NCI-H146 treated with DMSO at 0.1 percent for 48 hours (cell line): ENCODE measurements at regions not wholly inside any gene's neighbourhood (a gene's known extent, or its start where the extent isn't known, plus 50 kb on each side); places are given as distances from the start of the nearest gene placed in this dataset.

Experiments
- DNase-seq: peaks from one replicate; lab custom pipeline; 2025; ENCODE audit not compliant: unreplicated experiment; lab: John Stamatoyannopoulos, UW

DNA sequence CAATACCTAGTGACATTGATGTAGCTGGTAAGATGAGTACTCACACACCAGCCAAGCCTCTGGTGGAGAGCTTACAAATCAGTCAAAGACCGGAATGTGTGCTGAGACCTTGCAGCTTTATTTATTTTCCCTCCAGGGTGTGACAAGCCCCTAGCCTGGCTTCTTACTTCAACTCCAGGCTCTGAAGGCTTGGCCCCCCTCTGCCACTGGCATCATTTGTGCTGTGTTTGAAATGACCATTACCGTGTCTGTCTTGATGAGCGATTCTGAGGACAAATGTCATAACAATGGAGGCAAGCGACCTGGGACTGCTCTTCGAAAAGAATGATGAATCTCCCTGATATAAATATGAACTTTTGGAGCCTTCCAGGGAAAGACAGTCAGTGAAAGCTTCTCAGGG lies 749.9 kb upstream of the HS6ST1 start:
- DNase-seq = no peak

DNA sequence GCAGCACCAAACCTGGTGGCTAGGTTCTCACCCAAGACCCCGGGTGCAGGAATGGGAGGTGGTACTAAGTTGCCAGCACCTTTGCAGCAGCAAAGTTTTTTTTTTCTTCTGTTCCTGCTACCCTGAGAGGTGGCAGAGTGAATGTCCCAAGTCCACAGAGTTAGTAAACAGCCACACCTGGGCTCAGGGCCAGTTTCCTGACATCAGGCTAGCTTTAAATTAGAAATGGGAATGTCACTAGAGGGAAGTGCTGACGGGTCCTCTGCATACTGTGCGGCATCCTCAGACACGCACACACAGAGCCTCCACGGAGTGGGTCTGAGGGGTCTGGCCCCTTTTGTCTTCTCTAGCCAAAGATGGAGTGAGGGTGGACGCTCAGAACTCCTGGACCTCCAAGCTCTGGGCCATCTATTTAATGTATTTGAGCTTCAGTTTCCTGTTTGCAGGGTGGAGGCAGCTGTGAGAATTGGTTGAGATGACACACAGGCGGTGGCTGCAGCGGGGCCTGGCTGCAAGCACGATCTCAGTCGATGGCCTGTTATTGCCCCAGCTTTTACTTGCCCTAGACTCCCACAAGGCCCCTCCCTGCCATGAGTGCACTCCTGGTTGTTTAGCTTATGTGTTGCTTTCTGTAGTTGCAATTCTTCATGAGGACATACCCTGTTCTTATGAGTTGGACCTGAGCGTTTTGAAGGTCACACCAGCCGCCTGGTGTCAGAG lies 751.4 kb upstream of the HS6ST1 start:
- no peak for DNase-seq

DNA sequence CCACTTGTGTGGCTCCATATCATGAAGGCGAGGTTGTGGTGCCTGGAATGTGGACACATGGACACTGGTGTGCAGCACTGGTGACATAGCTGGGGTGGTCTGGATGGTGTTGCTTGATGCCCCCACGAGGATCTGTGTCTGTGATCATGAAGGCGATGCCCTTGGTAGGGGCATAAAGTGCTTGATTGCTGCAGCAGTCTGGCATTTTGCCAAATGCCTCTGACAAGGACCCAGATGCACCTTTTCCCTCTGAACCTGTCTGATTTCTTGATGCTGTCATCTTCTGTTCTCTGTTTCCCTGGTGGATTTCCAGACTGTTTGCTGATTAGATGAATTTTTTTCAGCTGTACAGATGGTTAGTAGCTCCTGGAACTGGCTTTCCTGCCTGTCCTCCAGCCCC lies 752.0 kb upstream of the HS6ST1 start:
- DNase-seq = no peak

DNA sequence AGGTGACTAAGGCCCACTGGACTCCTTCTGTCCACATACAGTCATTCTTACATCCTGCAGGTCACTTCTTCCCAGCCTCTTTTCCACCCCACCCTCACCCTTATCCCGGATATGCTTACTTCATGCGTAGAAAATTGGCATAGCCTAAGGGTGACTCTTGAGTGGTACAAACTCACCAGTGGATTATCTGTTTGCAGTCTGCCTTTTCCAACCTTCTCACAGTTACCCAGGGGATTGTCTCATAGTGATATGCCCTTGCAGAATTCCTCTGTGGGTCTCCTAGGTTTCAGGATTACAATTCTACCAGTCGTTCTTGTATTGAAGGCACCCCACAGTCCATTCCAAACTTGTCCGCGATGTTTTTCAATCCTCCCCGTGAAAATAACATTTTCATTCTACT lies 752.9 kb upstream of the HS6ST1 start:
- no peak for DNase-seq

DNA sequence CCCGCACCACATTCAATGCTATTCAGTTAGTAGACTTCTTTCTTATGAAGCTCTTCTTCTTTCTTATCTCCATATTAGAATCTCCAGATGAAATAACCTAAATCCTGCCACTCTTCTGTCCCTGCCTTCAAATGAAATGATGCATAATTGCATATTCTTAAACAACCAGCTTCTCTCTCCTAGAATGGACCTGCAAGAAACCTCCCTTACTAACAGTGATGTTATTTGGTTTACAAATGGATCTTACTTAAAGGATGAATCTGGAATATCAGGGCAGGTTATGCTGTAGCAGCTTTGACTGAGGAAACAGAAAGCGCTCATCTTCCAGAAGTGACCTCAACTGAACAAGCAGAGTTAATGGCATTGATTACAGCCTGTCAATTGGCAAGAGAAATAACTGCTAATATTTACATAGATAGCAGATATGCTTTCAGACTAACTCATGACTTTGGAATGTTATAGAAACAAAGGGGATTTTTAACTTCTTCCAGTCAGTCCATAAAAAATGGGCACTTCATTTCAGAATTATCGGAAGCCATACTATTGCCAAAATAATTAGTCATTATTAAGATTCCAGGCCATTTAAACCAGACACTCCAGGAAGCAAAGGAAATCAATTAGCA lies 755.7 kb upstream of the HS6ST1 start:
- no peak for DNase-seq

DNA sequence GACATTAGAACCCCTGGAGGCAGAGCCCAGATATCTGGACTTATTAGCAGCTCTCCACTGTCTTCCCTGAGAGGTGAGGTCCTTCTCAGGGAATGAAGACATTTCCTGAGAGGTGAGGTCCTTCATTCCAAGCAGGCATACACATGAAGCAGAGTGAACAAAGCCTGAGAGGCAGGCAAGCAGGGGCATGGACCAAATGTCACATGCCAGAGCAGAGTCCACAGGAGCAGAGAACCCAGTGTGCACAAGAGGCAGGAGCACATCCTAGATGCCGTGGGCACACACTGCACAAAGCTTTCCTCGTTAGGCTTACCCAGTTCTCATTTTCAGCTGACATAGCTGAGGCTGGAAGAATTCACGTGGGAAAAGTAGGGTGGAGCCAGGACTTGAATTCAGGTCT lies 759.9 kb upstream of the HS6ST1 start:
- no peak for DNase-seq

DNA sequence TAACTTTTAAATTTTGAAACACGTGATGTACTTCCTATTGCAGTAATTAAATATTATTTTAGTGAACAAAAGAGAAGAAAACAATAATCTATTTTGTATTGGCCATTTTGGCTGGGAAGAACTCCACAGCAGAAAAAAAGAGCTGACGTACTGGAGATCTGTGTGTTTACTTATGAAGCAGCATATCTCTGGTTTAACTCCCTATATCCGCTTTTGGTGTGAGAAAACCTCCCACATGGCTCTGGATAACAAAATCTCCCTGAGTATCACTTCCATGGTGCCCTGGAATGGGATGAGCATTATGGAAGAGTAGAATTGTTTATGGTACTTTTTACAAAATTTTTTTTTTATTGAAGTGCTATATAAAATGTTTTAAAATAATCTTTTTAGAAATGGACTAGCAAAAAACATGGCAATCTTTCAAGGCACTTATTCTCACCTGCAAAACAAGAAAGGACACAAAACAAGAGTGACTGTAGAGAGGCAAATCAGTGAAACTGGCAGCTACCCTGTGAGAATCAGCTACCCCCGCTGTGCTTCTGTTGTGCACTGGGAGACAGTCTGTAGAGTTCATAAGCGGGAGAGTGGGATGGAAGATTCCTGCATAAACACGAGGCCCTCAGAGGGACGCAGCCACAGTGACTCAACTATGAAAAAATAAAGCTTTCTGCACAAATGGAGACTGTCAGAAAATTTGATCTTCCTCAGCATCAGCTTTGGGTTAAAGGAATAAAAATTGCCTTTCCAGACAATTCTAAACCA lies 762.2 kb upstream of the HS6ST1 start:
- DNase-seq = no peak

DNA sequence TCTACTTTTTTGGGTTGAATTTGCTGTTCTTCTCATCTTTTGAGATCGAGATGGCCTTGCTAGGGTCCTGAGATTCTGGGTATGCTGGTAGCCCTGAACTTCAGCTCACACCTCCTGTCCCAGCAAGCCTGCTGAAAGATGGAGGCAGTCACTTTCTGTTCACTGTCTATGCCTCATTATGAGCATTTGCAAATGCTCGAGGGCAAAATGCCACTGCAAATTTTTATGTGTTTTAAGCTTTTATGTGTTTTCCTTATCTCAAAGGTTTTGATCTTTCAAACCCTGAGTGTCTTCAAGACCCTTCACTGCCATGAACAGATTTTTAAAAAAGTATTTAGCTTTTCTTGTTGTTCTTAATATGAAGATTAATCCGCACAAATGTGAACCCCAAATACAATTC lies 766.7 kb upstream of the HS6ST1 start:
- no peak for DNase-seq

DNA sequence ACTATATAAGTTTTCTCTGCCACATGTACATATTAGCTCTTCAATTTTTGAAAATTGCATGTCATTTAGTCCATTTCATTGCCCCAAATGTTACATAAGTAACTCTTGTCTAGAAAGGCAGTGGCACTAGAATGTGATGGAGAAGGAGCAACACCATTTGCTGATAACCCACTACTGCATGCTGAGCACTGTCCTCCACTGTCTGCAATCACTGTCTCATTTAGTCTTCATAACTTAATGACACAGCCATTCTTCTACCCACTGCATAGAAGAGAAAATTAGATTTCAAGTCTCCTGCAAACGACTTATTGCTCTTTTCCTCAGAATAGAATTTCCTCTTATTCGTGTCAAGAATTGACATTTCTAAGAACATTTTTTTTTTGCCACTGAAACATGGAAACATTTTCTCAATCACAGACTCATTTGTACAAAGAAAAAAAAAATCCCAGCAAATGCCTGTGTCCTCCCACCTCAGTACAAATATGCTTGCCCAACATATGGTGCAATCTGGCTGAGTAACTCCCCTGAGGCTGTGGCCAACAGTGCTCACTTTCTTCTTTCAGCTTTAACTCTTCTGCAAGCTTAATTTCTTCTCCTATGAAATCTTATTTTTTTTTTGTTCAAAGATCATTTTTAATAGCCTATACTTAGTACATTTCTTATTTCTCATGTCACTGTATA lies 768.6 kb upstream of the HS6ST1 start:
- DNase-seq = no peak

DNA sequence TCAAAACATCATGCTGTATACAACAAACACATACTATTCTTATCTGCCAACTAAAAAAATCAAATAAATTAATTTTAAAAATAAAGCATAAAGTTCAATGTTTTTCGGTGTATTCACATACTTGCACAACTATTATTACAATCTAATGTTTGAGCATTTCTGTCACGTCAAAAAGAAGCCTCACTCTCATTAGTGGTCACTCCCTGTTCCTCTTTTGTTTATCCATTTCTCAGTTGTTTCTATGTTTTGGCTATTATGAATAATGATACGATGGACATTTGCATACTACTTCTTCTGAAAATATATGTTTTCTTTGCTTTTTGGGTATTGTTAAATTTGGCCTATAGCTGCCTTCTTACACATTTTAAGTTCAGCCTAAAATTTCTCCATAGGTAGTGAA lies 773.0 kb upstream of the HS6ST1 start:
- no peak for DNase-seq

DNA sequence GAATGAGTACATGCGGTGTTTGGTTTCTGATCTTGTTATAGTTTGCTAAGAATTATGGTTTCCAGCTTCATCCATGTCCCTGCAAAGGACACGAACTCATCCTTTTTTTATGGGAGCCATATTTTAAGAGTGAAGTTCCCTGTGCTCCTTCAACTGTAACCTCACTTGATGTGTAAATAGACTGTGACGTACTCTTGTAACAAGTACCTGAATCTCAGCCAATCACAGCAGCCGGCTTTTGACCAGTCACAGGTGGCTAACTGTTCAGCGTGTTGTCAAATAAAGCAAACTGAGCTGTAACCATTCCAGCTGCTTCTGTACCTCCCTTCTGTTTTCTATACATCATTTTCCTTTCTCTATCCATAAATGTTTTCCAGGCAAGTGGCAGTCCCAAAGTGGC lies 774.3 kb upstream of the HS6ST1 start:
- no peak for DNase-seq

DNA sequence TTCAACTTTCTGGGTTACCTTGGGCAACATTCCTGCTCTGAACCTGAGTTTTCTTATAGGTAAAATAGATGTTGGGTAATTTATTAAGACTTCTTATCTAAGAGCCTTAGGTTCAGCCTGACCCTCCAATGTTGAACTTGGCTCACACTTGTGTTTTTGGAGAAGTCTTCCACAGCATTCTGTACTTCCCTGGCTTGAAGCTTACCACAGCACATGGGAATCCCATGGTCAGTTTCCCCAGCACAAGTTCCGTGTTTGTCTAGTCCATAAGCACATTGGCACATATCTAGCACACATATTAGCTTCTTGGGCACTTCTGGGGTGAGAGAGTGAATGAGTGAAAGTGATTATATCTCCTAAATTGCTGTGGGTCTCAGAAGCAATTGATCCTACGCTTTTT lies 782.5 kb upstream of the HS6ST1 start:
- DNase-seq = no peak

DNA sequence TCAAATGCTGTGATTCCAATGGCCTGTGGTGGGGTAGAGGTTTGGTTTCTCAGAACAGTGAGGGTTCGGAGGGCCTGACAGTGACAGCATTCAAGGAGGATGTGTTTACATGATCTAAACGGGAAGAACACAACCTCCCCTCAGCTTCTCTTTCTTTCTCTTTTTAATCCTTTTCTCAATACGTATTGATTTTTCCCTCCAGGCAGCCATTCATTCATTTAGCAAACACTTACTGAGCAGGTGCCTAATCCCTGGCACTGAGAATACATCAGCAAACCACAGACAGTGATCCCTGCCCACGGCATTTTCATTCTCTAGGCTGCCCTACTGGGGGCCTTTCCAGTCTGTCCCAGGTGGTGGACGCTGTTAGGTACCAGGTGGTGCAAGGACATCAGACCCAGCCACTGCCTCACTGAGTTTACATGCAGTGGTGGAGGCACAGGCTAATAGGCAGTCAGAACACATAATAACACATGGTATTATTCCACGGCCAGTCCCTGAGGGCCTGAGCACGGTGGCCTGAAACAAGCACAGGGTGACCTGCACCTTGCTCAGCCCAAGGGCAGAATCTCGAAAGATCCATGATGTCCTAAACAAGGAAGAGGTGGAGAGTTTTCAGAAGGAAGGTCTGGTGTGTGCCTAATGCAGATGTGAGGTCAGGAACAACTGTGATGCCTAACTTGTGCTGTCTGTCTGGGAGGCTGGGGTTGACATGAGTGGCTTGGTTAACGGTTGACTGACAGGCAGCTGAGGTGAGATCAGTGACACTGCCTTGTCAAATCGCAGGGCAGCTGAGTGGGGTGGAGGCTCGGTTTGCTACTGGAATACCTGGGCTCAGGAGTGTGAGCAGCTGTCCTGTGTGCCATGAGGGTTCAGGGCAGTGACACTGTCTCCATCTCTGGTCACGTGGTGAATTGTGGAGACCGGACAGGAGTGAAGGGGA lies 785.5 kb upstream of the HS6ST1 start:
- DNase-seq = peak; percentile 47

DNA sequence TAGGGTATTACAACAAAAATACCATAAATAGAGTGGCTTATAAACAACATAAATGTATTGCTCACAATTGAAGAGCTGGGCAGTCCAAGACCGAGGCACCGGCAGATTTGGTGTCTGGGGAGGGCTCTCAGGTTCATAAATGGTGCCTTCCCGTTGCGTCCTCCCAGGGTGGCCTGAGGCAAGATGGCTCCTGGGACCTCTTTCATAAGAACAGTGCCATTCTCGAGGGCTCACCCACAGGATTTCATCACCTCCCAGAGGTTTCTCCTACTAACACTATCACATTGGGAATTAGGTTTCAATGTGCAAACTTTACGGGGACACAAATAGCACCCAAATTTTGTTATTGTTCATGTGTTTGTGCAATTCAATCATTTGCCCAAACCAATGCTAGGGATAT lies 793.5 kb upstream of the HS6ST1 start:
- DNase-seq = no peak

DNA sequence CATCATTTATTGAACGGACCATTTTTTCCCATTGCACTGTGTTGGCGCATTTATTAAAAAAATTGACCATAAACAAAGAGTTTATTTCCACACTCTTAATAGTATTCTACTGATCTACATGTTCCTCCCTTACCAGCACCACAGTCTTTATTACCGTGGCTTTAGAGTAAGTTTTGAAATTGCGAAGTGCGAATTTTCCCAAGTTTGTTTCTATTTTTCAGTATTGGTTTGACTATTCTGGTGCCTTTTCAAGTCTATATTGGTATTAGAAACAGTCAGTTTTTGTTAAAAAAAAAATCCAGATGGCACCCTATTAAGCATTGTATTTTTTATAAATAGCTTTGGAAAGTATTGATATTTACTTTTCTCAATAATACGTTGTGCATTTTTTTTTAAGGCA lies 795.1 kb upstream of the HS6ST1 start:
- DNase-seq = no peak

DNA sequence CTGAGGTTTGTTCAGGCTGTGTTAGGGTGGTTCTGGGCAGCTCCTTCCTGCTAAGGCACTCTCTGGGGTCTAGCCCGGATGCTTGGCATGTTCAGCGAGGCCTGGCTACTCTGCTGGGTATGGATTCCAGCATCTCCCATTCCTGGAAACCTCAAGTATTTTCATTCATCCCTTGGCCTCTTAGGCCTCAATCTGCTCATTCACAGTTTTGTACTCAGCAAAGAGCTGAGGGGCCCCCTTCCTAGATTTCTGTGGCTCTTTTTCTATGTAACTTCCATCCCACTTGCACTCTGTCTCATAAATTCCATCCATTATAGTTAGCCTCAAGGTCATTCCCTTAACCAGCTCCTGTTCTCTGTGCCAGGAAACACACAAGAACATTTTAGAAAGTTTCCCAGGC lies 798.8 kb upstream of the HS6ST1 start:
- no peak for DNase-seq

DNA sequence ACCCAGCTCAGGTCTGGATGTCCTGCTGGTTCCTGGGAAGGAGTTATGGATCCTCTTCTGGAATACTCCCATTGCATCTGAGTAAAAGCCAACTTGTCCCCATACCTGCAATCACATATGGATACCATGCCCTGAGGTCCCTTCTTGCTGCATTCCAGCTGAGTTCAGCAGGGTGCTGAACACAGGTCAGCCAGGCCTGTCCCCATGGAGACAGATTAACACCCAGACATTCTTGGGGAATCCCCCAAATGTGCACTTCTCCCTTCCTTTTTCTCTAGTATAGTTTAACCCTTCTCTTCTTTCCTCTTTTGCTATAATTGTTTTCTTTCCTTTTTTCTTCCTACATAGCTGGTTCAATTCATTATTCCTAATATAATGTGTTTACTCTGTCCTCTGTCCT lies 799.6 kb upstream of the HS6ST1 start:
- DNase-seq = no peak

DNA sequence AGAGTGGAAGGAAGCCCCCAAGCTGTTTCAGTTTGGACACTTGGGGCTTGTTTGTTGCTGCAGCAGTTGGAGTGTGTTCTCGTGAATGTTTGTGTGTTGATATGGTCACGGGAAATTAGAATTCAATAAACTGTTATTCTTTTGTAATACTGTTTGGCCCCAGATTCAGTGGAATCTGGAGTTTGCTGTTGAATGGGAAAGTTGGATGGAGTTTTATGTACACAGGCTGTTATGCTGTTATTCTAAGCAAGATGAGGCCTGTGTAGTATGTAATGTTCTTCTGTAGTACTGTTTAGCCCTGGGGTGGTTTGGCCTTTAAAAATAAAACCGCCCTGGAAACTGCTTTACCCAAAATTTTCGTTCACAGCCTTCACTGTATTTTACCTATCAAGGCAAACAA lies 810.4 kb upstream of the HS6ST1 start:
- no peak for DNase-seq

DNA sequence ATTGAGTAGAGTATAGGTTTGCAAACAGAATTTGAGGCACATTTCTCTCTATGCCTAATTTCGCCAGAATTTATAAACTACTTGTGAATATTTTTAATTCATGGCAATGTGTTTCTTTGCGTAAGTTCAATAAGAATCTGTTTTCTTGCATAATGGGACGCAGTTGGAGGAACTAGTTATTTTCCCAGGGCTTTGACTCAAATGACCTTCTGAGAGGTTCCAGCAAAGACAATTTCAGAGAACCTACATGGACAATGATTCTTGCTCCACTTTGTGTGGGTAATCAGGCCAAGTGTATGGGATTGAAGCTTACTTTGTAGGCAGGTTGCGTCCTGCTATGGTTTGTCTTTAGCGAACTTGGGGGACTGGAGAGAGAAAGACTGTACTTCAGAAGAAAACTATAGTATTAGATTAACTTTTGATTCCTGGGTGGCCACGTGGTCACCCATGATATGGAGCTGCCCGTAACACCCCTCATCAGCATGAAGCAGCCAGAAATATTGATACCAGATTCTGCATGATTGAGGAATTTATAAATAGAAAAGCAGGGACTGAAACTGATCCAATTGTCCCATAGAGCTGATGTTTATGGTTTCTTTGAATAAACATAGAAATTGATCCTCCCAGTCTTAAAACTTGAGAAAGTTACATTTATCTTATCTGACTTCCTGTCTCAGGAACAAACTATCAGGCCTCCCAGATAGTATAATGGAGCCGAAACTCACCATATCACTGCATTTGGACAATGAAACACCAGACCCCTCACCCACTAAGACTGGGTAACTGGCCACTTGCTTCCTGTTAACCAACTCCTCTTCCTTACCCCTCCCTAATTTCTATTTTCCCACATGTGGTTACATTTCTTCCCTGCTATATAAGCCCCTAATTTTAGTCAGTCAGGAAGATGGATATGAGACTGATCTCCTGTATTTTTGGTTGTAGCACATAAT lies 815.3 kb upstream of the HS6ST1 start:
- no peak for DNase-seq

DNA sequence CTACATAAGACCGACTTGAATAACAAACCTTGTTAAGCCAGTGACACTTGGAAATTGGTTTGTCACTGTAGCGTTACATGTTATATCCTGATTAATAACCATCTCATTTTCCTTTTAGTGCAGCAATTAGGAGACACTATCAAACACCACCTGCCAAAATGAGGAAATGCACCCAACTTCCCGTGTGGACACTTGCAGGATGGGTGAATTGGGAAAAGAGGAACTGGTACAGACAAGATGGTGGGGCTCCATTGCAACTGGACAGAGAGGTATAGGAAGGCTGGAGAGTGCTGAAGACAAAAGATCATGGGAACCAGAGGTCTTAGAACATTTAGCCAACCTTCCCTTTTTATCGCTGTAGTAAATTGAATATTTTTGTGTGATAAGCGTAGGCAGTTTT lies 816.3 kb upstream of the HS6ST1 start:
- no peak for DNase-seq
